T1000 (cell line): ENCODE measurements at regions not wholly inside any gene's neighbourhood (a gene's known extent, or its start where the extent isn't known, plus 50 kb on each side); places are given as distances from the start of the nearest gene placed in this dataset.
"Not testable (repeated sequence)": the region's sequence is repeated elsewhere in the genome, so short reads cannot be mapped to it uniquely, and the experiment has no call there.

ENCODE experiments used
- DNase-seq: peaks from one replicate; lab custom pipeline; 2025; ENCODE audit warnings: mixed read lengths; lab: John Stamatoyannopoulos, UW

DNA sequence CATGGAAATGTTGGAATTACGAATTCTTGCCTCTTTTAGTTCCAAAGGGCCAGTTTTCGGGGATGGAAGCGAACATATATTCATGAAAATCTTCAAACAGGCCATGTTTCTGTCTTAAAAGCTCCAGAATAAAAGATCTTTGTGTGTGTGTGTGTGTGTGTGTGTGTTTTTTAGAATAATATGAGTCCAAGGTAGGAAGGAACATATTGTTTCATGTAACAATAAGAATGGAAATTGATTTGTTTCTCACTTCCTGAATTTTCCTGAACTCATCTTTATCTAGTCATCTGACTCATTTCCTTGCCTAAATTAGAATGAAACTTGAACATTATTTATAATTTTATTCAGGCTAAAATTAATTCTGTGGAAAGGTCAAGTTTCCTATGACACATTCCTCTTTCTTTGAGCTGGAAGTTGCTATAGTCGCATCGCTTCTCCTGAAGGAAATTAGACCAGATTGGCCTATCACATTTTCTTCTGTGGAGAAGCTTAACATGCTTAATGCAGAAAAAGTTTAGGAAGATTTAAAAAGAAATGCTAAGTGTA is 805.1 kb upstream of the ADAMTS5 start:
- DNase-seq, result no peak

DNA sequence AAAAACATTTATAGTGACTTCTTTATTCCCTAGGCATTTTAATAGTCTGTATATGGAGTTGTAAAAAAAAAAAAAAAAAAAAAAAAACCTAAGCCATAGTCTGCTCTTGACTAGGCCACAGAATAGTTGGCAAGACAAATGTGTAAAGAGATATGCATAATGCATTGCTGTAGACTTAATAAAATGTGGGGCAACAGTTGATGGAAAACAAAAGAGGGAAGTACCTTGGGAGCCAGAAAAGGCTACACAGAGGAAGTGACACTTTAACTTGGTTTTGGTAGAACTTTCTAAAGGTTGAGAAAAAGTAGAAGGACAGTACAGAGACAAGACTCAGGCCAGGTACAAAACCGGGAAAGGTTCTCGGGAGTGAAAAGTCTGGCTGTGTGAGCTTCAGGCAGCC is 802.9 kb upstream of the ADAMTS5 start:
- no peak for DNase-seq

DNA sequence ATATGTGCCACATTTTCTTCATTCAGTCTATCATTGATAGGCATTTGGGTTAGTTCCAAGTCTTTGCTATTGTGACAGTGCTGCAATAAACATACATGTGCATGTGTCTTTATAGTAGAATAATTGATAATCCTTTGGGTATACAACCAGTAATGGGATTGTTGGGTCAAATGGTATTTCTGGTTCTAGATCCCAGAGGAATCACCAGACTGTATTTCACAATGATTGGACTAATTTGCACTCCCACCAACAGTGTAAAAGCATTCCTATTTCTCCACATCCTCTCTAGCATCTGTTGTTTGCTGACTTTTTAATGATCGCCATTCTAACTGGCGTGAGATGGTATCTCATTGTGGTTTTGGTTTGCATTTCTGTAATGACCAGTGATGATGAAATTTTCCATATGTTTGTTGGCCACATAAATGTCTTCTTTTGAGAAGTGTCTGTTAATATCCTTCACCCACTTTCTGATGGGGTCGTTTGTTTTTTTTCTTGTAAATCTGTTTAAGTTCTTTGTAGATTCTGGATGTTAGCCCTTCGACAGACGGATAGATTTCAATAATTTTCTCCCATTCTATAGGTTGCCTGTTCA is 801.3 kb upstream of the ADAMTS5 start:
- DNase-seq, result not testable (repeated sequence)

DNA sequence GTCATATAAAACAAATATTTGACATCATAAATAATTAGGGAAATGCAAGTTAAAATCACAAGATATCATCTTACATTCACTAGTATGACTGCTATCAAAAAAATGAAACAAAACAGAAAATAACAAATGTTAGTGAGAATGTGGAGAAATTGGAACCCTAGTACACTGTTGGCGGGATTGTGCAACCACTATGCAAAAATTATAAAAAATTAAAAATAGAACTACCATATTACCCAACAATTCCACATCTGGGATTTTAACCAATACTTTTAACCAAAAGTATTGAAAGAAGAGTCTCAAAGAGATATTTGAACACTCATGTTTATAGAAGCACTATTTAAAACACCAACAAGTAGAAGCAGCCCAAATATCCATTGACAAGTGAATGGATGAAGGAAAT is 797.2 kb upstream of the ADAMTS5 start:
- no peak for DNase-seq

DNA sequence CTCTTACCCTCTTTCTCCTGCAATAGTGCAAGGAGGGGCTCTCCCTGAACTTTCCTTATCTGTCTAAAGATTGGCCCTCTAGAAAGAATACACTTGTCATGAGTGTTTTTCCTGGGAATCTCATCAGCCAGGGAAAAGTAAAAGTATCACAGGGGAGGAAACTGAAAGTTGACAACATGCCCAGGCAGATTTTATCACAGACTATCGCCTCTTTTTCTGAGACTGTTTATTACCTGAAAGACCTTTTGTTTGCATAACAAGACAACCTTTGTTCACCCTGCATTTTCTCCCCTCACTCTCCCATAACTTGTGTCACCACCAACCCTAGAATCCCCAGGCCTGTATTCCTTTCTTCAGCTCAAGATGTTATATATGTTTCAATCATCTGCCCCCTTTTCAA is 794.7 kb upstream of the ADAMTS5 start:
- no peak for DNase-seq

DNA sequence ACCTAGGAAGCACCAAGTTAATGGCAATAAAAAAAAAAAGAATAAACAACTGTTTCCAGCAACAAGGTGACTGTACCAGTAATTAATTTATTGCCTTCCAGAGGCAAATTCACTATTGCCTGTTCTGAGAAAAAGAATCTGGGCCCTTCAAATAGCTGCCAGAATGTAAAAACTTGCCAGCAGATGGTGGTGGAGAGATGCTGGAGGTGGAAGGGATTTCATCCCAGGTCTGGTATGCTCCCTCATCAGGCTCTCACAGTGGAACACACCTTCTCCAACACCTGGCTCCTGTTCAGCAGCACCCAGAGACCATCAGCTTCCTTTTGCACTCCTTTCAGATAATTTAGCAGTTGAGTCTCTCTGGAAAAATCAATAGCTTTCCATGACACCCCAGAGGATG is 792.9 kb upstream of the ADAMTS5 start:
- DNase-seq, result no peak

DNA sequence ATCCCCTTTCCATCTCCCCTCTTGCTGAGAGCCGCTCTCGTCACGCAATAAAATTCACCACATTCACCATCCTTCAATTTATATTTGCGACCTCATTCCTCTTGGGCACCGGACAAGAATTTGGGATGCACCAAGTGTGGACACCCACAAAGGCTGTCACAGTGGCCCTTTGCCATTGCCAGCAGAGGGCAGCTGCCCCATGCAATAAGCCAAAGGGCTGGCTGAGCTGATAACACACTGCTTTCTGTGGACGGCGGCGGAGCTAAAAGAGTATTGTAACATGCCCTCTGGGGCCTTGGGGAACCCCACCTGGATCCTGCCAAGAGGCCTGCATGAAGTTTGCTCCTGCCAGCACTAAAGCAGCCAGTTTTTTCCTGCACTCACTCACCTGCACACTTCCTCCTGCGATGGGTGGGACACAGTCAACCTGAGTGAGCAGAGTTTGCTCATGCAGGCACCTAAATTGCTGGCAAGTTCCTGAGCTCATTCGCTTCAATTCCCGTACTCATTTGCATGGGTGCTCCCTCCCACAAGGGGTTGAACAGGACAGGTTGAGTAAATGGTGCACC is 792.3 kb upstream of the ADAMTS5 start:
- DNase-seq, result no peak

DNA sequence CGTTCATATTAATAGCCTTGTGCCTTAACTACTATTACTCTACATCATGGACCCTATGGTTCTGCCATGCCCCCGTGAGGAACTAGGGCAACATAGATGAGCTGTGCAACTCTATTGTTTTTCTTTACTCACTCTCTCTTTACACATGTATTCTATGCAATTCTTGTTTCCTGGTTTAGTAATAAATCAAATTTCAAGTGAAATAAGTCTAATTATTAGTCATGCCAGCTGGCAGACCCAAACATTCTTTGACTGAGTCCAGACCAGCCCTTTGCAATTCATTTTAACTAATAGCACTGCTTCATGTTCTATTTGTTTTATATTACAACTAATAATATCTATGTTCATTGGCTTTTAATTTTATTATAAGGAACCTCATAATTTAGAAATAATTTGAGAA is 789.3 kb upstream of the ADAMTS5 start:
- DNase-seq, result no peak

DNA sequence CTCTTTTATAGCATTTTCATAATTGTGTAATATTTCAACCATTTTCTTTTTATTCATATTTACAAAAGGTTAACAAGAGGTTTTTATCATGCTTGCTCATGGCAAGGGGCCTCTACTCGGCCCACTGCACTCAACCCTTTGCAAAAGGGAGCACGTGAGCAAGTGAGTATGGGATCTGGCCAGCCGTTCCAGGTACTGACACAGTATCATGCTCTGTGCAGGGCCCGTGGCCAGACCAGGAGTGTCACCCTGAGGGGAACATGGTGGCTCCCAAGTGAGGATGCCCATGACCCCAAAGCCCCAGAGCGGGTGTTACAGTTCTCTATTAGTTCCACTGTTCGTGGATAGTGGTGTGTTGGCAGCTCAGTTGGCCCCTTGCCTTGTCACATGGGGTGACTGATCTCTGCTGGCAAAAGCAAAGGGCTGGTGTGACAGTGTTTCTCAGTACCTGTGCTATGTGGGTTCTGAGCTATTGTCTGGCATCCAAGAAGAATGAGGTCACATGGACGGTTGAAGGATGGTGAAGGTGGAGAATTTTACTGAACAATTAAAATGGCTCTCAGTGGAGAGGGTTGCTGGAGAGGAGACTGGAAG is 777.2 kb upstream of the ADAMTS5 start:
- DNase-seq, result no peak

DNA sequence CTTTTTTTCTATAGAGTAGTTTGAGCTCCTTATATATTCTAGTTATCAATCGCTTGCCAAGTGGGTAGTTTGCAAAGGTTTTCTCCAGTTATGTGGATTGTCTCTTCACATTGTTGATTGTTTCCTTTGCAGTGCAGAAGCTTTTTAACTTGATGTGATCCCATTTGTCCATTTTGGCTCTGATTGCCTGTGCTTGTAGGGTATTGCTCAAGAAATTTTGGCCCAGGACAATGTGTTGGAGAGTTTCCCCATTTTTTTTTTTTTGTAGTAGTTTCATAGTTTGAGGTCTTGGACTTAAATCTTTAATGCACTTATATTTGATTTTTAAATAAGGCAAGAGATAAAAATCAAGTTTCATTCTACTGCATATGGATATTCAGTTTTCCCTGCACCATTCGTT is 774.8 kb upstream of the ADAMTS5 start:
- no peak for DNase-seq

DNA sequence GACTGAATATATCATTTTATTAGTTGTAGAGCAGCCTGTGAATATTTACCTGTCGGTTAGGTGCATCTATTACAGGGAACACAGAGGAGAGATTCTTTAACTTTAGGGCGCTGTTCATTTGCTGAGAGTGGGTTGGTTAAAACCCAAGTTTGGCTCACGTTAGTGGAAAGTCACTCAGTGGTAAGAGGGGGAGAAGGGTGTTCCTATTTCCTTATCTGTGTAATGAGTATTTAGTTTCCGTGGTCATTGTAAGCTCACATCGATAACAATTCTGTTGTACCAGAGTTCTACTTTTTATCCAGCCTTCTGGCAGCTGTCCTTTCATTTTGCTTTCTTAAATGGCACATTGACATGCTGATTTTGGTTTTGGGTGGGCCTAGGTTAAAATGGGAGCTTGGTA is 773.2 kb upstream of the ADAMTS5 start:
- DNase-seq, result no peak

DNA sequence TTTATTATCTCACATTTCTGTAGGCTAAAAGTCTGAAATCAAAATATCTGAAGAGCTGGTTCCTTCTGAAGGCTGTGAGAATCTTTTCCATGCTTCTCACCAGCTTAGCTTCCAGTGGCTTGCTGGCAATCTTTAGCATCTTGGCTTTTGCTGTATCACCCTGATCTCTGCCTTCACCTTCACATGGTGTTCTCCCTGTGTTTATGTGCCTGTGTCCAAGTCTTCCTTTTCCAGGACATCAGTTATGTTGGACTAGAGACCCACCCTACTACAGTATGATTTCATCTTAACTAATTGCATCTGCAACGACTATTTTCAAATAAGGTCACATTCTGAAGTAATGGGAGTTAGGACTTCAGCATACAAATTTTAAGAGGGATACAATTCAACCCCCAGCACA is 772.3 kb upstream of the ADAMTS5 start:
- DNase-seq, result no peak

DNA sequence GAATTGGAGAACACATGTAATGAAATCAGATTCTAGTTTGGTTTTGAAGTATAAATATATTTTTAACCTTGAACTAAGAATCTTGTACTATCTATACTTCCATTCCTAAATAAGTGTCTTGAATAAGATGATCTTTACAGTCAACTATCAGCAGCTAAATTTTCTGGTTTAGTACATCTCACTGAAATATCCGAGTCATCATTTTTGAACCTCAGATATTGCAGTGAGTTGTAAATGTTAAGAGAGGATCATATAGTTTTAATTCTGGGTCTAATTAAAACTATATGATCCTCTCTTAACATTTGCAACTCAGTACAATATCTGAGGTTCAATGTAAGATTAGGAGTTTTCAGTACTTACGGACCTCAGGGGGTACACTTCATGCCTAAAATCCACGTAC is 768.8 kb upstream of the ADAMTS5 start:
- DNase-seq, result no peak

DNA sequence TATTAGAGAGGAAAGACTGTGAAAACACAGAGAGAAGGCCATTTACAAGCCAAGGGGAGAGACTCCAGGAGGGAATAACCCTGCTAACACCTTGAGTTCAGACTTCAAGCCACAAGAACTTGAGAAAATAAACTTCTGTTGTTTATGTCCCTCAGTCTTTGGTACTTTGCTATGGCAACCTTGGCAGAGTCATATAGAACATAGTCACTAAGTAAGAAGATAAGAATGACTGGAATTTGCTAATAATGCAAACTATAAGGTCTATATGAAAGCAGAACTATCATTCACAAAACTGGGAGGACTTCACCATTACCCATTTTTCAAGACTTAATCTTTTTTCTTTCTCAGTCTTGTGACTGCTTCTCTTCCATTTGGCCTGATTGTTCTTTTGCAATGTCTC is 767.3 kb upstream of the ADAMTS5 start:
- no peak for DNase-seq

DNA sequence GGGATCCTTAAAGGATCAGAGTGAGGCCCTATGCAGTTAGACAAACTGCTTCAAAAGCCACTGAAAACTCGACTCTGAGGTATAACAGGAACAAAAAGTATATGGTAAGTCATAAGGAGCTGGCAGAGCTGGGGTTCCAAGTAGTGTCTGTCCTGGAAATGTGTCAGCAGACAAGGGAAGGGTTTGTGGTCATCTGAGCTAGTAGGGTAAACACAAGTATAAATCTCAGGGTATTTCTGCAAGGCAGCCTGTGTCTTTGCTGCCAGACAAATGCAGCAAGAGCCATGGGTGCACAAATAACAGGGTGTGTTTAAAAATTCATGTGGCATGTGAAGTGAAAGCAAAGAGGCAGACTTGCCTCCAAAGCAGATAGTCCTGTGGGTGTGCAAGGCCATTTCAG is 759.0 kb upstream of the ADAMTS5 start:
- no peak for DNase-seq

DNA sequence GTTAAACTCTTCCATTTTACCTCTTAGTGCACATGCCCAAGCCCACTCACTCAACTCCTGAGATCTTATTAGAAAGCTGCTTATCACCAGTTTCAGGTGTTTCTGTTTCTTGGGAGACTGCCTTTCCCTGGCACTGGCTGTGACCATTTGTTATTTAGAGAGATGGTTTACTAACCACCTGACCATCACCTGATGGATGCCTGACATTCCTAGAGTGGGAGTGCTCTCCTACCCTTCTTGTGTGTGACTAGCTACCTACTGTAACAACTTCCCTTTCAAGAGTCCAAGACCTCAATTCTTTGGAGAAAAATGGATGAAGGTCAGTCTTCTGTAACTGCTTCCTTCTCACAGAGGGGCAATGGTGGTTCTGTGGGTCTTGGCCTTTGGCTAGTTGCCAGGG is 755.2 kb upstream of the ADAMTS5 start:
- no peak for DNase-seq

DNA sequence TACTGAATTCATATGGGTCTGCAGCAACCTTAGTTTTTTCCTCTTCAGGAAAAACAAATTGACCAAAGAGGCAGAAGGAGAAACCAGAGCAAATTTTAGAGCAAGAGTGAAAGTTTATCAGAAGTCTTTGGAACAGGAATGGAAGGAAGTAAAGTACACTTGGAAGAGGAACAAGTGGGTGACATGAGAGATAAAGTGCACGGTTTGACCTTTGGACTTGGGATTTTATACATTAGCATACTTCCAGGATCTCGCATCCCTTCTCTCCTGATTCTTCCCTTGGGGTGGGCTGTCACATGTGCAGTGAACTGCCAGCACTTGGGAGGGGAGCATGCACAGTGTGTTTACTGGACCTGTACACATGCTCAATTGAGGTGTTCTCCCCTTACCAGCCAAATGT is 754.8 kb upstream of the ADAMTS5 start:
- no peak for DNase-seq

DNA sequence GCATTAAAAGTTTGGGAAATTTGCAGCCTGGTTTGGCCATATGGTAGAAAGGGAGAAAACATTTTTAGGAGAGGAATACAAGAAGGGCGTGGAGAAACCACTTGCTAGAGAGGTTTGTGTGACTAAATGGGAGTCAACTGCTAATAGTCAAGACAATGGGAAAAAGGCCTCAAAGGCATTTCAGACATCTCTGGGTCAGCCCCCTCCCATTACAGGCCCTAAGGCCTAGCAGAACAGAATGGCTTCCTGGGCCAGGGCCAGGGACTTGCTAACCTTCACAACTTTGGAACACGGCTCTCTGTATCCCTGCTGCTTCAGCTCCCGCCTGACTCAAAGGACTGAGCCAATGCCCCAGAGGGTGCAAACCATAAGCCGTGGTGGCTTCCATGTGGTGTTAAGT is 752.3 kb upstream of the ADAMTS5 start:
- DNase-seq, result no peak

DNA sequence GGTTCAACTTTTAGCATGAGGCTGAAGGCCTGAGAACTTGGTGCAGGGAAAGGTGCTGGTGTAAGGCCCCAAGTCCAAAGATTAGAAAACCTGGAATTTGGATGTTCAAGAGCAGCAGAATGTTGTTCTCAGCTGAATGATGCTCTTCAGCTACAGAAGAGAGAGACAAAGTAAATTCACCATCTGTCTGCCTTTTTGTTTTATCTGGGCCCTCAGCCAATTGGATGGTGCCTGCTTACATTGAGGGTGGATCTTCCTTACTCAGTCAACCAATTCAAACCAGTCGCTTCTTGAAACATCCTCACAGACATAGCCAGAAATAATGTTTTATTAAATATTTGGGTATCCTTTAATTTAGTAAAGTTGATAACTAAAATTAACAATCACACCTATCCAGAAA is 748.2 kb upstream of the ADAMTS5 start:
- DNase-seq, result no peak

DNA sequence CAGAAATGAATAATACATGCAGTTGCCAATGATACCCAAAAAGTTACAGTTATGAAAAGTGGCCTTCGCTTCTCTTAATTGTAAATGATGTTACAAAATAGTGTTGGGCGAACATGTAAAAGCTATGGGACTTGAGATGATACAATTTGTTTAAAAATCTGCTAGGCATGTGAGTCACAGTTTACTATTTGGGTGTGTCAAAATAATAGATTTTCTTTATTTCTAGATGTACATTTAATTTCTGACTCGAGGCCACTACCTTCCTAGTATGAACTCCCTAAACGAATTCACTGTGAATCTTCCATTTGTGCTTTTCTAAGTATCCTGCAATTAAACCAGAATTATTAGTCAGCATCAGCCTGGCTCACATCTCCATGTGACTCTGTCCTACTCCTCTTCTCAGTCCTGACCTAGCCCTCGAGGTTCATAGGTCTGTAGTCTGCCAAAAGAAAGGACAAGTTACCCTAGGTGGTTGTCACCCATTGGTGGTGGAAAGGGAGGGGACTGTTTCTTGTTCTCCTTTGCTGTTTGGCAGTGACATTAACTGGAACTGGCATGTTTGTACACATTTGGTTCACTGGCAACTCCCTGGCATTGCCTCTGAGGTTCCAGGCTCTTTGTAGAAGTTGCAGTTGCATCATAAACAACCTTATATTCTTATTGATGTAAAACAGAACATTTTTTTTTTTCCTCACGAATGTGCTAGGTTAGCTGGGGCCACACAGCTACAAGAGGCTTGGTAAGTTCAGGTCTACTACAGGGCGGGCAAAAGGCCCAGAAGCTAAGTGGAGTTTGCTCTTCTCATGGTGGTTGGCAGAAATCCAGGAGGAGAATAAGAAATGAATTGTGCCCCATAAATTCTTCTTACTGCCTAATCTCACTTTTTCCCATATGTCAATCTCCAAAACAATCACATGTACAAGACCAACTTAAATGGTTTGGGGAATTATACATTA is 746.5 kb upstream of the ADAMTS5 start:
- DNase-seq, result no peak

DNA sequence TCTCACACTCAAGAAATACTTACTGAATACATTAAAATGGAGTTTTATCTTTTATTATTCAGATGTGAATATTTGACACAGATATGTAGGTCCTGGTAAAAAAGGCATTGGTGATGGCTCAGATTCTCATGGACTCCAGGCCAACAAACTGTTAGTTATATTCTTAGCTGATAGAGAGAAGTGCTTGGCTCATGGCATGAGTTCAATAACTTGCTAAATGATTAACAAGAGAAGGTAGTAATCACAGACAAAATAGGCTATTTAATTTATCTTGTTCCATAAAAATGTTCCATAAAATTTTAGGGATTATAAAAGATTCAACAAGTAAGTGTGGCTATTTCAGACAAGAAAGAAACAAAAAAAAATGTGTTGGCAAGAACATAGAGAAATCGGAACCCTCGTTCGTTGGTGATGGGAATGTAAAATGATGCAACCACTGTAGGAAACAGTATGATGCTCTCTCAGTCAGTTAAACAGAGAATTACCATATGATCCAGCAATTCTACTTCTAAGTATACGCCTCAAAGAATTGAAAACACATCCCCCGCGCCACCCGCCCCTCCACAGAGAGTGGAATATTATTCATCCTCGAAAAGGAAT is 737.8 kb upstream of the ADAMTS5 start:
- DNase-seq, result no peak

DNA sequence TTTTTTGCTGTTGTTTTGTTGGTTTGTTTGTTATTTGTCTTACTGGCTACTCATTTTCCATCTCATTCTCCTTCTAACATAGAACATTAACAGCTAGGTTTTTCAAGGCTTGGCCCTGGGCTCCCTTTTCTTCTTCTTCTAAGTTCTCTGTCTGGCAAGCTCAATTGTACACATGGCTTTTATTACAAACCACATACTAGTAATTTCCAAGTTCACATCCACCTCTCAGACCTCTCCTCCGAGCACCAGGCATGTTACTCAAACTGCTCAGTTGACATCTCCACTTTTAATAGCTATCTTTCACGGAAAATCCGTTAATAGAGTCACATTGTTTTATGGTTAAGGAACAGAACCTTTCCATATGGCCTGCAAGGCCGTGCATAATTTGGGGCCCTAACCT is 736.9 kb upstream of the ADAMTS5 start:
- DNase-seq, result no peak
